Caki2 (cell line): ENCODE measurements at regions not wholly inside any gene's neighbourhood (a gene's known extent, or its start where the extent isn't known, plus 50 kb on each side); places are given as distances from the start of the nearest gene placed in this dataset.
"Not testable (repeated sequence)": the region's sequence is repeated elsewhere in the genome, so short reads cannot be mapped to it uniquely, and the experiment has no call there.

Source experiments
- DNase-seq: peaks from one replicate; pipeline ENCODE4 v3.0.0-alpha.2; 2015; ENCODE audit warnings: low read depth
- in situ Hi-C: cut with HindIII; loops from 2 replicates; pipeline ENCODE4 v1.10.0; 2016; ENCODE audit warnings: low sequenced_read_pairs, low pct_unique_long_range_greater_than_20kb, mixed read lengths

DNA sequence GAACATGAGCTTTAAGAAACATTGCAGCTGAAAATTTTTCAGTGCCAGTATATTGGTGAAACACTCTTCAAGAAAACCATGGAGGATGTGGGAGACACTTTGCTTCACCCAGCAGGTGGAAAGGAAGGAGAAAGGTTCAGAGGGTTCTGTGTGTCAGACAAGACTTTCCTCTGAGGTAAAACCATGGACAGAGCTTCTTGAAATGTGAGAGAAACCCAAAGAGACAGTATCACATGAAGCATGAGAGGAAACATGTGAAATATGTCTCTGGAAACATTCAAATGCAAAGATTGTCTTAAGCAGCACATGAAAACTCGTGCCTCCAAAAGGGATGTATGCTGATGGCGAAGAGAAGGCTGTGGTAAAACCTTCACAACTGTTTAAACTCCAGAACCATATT, 368.9 kb upstream of the ST8SIA4 start:
- no peak for DNase-seq
- in situ Hi-C loops: no loop called here

DNA sequence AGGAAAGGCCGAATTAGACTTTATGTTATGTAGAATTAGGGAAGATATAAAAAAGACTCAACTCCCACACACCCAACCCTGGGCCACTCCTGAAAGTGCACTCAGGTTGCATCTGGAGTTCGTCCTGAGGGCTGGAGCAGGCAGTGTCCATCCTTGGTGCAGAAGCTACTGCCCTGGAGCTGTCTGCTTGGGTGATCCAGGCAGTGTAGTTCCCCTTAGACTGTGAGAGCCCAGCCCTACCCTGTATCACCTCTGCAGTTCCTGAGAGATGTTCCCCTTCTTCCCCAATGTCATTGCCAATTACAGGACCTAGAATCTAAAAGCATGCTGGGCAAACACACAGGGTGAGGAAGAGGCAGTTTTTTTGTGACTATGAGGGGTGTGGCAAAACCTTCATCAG, 368.3 kb upstream of the ST8SIA4 start:
- in situ Hi-C loops: no loop called here
- no peak for DNase-seq

GRCh38 chr5:101260857-101261256, 357.8 kb upstream of the ST8SIA4 start:
- in situ Hi-C loops: no loop called here
- no peak for DNase-seq

- no peak for DNase-seq
- in situ Hi-C loops: no loop called here
Observed at GRCh38 chr5:101253096-101253495, 350.0 kb upstream of the ST8SIA4 start.

GRCh38 chr5:101244621-101245020, 341.5 kb upstream of the ST8SIA4 start:
- no peak for DNase-seq
- in situ Hi-C loops: no loop called here

- in situ Hi-C loops: no loop called here
- DNase-seq: no peak
Observed at GRCh38 chr5:101212942-101213514, 309.9 kb upstream of the ST8SIA4 start.

- no peak for DNase-seq
- in situ Hi-C loops: no loop called here
Observed at GRCh38 chr5:101206534-101206933, 303.5 kb upstream of the ST8SIA4 start.

DNA sequence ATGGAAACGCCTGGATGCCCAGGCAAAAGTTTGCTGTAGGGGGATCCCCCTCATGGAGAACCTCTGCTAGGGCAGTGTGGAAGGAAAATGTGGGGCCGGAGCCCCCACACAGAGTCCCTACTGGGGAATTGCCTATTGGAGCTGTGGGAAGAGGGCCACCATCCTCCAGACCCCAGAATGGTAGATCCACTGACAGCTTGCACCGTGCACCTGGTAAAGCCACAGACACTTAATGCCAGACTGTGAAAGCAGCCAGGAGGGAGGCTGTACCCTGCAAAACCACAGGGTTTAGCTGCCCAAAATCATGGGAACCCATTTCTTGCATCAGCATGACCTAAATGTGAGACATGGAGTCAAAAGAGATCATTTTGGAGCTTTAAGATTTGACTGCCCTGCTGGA, 302.0 kb upstream of the ST8SIA4 start:
- in situ Hi-C loops: not testable (repeated sequence)

GRCh38 chr5:101180365-101180764, 277.3 kb upstream of the ST8SIA4 start:
- DNase-seq, in situ Hi-C loops: not testable (repeated sequence)

More for the DNA sequence above, 302.0 kb upstream of the ST8SIA4 start:
- DNase-seq: not testable (repeated sequence)

- DNase-seq: no peak
- in situ Hi-C loops: no loop called here
Observed at GRCh38 chr5:101176605-101177004, 273.5 kb upstream of the ST8SIA4 start.

DNA sequence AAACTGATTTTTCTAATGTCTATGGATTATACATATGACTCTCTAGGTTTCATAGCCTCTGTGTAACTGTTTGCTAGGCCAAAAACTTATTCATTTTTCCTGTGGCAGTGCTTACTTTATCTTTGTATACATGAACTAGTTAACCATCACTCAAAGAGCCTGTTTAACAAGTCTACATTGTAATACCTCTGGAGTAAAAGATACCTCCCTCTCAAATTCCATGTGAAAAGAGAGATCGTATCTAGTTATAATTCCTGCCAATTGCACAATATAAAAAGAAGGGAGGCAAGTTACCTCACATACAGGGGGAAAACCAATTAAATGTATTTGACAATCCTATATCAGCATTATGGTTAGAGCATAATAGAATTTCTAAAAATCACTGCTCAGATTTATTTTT, 271.9 kb upstream of the ST8SIA4 start:
- DNase-seq: no peak
- in situ Hi-C loops: no loop called here

DNA sequence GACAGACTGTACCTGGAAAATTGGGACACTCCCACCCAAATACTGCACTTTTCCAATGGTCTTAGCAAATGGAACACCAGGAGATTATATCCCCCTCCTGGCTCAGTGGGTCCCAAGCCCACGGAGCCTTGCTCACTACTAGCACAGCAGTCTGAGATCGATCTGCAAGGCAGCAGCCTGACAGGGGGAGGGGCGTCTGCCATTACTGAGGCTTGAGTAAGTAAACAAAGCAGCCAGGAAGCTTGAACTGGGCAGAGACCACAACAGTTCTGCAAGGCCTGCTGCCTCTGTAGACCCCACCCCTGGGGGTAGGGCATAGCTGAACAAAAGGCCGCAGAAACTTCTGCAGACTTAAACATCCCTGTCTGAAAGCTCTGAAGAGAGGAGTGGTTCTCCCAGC, 260.0 kb upstream of the ST8SIA4 start:
- DNase-seq: no peak

DNA sequence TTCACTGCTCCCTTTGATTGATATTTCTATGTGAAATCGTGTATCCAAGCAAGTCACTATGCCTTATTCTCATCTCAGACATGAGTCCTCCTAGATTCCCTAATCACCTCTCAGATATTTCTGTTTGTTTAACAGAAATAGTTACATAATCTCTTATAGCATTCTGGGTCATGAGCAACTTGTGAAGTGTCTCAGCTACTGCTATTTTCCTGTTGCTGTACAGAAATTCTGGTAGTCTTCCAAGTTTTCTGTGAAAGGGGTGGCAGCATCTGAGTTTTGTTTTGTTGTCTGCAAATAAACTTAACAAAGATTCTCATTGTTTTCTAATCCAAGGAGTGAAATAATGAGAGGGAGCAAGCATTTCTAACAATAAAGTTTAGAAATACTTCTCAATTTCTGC, 256.9 kb upstream of the ST8SIA4 start:
- DNase-seq: no peak
- in situ Hi-C loops: no loop called here

More for the DNA sequence above, 260.0 kb upstream of the ST8SIA4 start:
- in situ Hi-C loops: no loop called here

DNA sequence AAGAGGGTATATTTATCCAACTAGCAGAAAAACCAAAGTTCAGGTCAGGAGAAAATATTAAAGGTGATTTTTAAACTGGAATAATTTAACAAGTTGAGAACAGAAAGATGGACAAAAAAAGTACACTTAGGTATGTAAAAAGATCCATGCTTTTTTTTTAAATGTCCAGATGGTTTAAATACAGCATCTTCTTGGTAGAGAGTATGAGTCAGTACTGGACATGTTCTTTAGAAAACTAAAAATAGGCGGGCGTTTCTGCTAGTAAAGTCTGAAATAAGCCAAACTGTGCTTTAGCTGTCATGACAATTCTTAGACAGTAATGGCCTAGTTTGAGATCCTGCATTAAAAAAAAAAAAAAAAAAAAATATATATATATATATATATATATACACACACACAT, 255.9 kb upstream of the ST8SIA4 start:
- no peak for DNase-seq
- in situ Hi-C loops: no loop called here

GRCh38 chr5:101153526-101153925, 250.4 kb upstream of the ST8SIA4 start:
- DNase-seq: no peak
- in situ Hi-C loops: no loop called here

DNA sequence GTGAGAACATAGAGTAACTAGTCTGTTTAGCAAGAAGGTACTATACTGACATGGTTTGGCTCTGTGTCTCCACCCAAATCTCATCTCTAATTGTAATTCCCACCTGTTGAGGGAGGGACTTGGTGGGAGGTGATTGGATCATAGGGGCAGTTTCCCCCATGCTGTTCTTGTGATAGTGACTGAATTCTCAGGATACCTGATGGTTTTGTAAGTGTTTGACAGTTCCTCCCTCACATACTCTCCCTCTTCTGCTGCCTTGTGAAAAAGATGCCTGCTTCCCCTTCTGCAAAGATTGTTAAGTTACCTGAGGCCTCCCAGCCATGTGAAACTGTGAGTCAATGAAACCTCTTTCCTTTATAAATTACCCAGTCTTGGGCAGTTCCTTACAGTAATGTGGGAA, 240.4 kb upstream of the ST8SIA4 start:
- in situ Hi-C loops: no loop called here

GRCh38 chr5:101142102-101142501, 239.0 kb upstream of the ST8SIA4 start:
- no peak for DNase-seq
- in situ Hi-C loops: no loop called here

More for the DNA sequence above, 240.4 kb upstream of the ST8SIA4 start:
- DNase-seq: no peak

GRCh38 chr5:101136454-101136853, 233.4 kb upstream of the ST8SIA4 start:
- in situ Hi-C loops: no loop called here
- no peak for DNase-seq

DNA sequence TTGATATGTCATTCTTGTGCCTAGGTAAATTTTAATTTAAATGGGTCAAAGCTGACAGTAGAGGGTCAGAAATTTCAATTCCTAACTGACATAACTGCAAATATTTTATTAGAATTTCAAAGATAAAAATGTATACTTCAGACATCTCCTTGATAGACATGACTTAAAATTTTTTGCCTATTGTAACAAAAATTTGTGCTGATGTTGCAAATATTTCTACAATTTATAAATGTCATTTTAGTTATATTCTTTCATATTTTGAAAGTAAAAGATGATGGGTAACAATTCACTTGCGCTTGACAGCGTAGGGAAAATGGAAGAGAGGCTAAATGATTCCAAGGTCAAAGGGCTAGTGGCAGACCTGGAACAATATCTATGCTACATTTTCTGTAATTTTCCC, 220.3 kb upstream of the ST8SIA4 start:
- DNase-seq: no peak
- in situ Hi-C loops: no loop called here

DNA sequence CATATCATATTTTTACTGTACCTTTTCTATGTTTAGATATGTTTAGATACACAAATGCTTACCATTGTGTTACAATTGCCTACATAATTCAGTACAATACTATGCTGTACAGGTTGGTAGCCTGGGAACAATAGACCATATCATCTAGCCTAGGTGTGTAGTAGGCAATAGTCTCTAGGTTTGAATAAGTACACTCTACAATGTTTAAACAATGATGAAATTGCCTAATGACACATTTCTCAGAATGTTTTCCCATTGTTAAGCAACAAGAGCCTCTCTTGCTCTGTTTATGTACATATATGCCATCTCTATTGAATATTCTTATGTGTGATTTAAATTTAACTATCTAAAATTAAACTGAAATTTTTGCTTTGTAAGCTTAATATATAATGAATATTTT, 209.6 kb upstream of the ST8SIA4 start:
- in situ Hi-C loops: no loop called here
- no peak for DNase-seq

DNA sequence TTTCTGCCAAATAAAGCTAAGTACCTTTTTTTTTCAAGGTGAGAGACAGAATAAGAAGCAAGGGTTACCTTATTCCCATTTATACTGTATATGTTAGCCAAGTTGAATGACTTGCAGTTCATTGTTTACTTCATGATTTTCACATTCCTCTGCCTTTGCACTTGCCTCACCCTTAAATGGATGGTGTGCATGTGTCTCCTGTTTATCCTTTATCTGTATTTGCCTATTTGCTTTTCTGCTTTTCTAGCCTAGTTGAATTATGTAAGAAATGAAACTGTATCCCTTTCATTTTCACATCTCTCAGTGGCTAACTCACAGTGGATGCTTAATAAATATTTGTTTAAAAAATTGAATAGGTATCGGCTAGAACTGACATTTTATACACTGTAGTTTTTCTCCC, 200.8 kb upstream of the ST8SIA4 start:
- peak; percentile 8 for DNase-seq
- in situ Hi-C loops: no loop called here
